ENCODE measurements at regions not wholly inside any gene's neighbourhood (a gene's known extent, or its start where the extent isn't known, plus 50 kb on each side); places are given as distances from the start of the nearest gene placed in this dataset.
A peak's percentile ranks its signal among the peaks of the same experiment; 100 is the strongest.

GRCh38 chr9:115972843-115973595 is 180.6 kb upstream of the PAPPA start:
- H3K4me3 ChIP-seq (replicated peaks in 1 of 3; ENCODE audit: insufficient read depth in 1 of 3, low read depth in 2 of 3, low read length in 3 of 3), result no peak overlapping the region
- no TSS peak for BruUV-seq (replicated peaks)
- H4K20me1 ChIP-seq (ENCODE audit: insufficient read depth, low read length), result no peaks in the 10 kb centered on the region
- in situ Hi-C loops (cut with HindIII; ENCODE audit: extremely low pct_ligation_motif_present, low pct_unique_long_range_greater_than_20kb) (no loop called here), intact Hi-C loops (cut with micrococcal nuclease; ENCODE audit: unreplicated experiment) (no loop called here)
- no peaks in the 10 kb centered on the region for H3K9me3 ChIP-seq (ENCODE audit: low read length)
- DNase-seq (ENCODE audit: low spot score) (peak; percentile 32), FAIRE-seq (no peak), ATAC-seq (no peak)
- H3K9ac ChIP-seq (ENCODE audit: insufficient read depth, low read depth, low read length), result no peak overlapping the region
- POLR2A ChIA-PET, result interaction anchor here (1.3 kb wide), 1 partner anchor 29 kb away, joined by 5 read pairs; no protein-coding TSS in a partner anchor
- CTCF ChIA-PET (ENCODE audit: low intra/inter-chr PET ratio, low total read pairs), result no interaction called here
- no peaks in the 10 kb centered on the region for H3K4me1 ChIP-seq (ENCODE audit: insufficient read depth, low read length)
- H3K27ac ChIP-seq (ENCODE audit: extremely low read length, insufficient read depth, low read length), result no peak overlapping the region
- no peak overlapping the region for H3K4me2 ChIP-seq (ENCODE audit: low read depth, low read length)
- 78% methylated on average over 2 of the region's 2 CpGs for WGBS (ENCODE audit: low lambda C conversion rate)
- no peaks in the 10 kb centered on the region for H3K79me2 ChIP-seq (ENCODE audit: insufficient read depth, low read length)
- no peaks in the 10 kb centered on the region for H3K36me3 ChIP-seq (replicated peaks in 1 of 2; ENCODE audit: control insufficient read depth in 1 of 2, insufficient read depth in 2 of 2, low read length in 2 of 2)
- no peak for TF ChIP-seq MXD4 (CRISPR knock-in tag; IDR thresholded peaks at IDR 0.05)
- TF ChIP-seq ZNF337 (CRISPR knock-in tag; IDR thresholded peaks at IDR 0.05; ENCODE audit: borderline replicate concordance, low read depth), result no peak
- no peak for TF ChIP-seq NONO (IDR thresholded peaks at IDR 0.05)
- TF ChIP-seq NONO (CRISPR knock-in tag; conservative IDR thresholded peaks at IDR 0.05), result no peak
- no peak for TF ChIP-seq ZSCAN12 (CRISPR knock-in tag; IDR thresholded peaks at IDR 0.05)
- TF ChIP-seq, protein P1, sequence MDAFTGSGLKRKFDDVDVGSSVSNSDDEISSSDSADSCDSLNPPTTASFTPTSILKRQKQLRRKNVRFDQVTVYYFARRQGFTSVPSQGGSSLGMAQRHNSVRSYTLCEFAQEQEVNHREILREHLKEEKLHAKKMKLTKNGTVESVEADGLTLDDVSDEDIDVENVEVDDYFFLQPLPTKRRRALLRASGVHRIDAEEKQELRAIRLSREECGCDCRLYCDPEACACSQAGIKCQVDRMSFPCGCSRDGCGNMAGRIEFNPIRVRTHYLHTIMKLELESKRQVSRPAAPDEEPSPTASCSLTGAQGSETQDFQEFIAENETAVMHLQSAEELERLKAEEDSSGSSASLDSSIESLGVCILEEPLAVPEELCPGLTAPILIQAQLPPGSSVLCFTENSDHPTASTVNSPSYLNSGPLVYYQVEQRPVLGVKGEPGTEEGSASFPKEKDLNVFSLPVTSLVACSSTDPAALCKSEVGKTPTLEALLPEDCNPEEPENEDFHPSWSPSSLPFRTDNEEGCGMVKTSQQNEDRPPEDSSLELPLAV (CRISPR knock-in tag; conservative IDR thresholded peaks at IDR 0.05; ENCODE audit: low read depth), result no peak
- no peaks in the 10 kb centered on the region for H3K27me3 ChIP-seq (ENCODE audit: control insufficient read depth in 1 of 2, insufficient read depth in 2 of 2, low read length in 2 of 2)
- no peak overlapping the region for H2AFZ ChIP-seq (ENCODE audit: low read length)

GRCh38 chr9:115976781-115977180 is 176.8 kb upstream of the PAPPA start:
- FAIRE-seq (no peak), DNase-seq (ENCODE audit: low spot score) (no peak), ATAC-seq (no peak)
- intact Hi-C loops (cut with micrococcal nuclease; ENCODE audit: unreplicated experiment), result no loop called here
- WGBS (ENCODE audit: low lambda C conversion rate), result 50% methylated on average over 2 of the region's 2 CpGs
- no peak overlapping the region for H3K27ac ChIP-seq (ENCODE audit: extremely low read length, insufficient read depth, low read length)
- no TSS peak for BruUV-seq (replicated peaks)
- H3K4me1 ChIP-seq (ENCODE audit: insufficient read depth, low read length), result no peaks in the 10 kb centered on the region
- H3K27me3 ChIP-seq (ENCODE audit: control insufficient read depth in 1 of 2, insufficient read depth in 2 of 2, low read length in 2 of 2), result no peaks in the 10 kb centered on the region
- no peak overlapping the region for H3K4me3 ChIP-seq (replicated peaks in 1 of 3; ENCODE audit: insufficient read depth in 1 of 3, low read depth in 2 of 3, low read length in 3 of 3)
- no peaks in the 10 kb centered on the region for H3K36me3 ChIP-seq (replicated peaks in 1 of 2; ENCODE audit: control insufficient read depth in 1 of 2, insufficient read depth in 2 of 2, low read length in 2 of 2)
- no peaks in the 10 kb centered on the region for H3K9me3 ChIP-seq (ENCODE audit: low read length)
- H2AFZ ChIP-seq (ENCODE audit: low read length), result no peak overlapping the region
- ChIA-PET CTCF (ENCODE audit: low intra/inter-chr PET ratio, low total read pairs) (no interaction called here), POLR2A (no interaction called here)
- no peak overlapping the region for H3K4me2 ChIP-seq (ENCODE audit: low read depth, low read length)
- in situ Hi-C loops (cut with HindIII; ENCODE audit: extremely low pct_ligation_motif_present, low pct_unique_long_range_greater_than_20kb), result no loop called here
- no peak overlapping the region for H3K9ac ChIP-seq (ENCODE audit: insufficient read depth, low read depth, low read length)
- no peaks in the 10 kb centered on the region for H4K20me1 ChIP-seq (ENCODE audit: insufficient read depth, low read length)
- H3K79me2 ChIP-seq (ENCODE audit: insufficient read depth, low read length), result no peaks in the 10 kb centered on the region
- no peak for TF ChIP-seq TBL1XR1 (IDR thresholded peaks at IDR 0.05; ENCODE audit: borderline replicate concordance, low read length, partially characterized antibody)
- no peak for TF ChIP-seq MATR3 (CRISPR knock-in tag; IDR thresholded peaks at IDR 0.05)
- no peak for TF ChIP-seq ZNF792 (CRISPR knock-in tag; IDR thresholded peaks at IDR 0.05)
- no peak for TF ChIP-seq AKAP8 (CRISPR knock-in tag; IDR thresholded peaks at IDR 0.05)
- TF ChIP-seq ARNTL (CRISPR knock-in tag; IDR thresholded peaks at IDR 0.05), result no peak
- TF ChIP-seq HNF1B (CRISPR knock-in tag; IDR thresholded peaks at IDR 0.05), result no peak
- no peak for TF ChIP-seq SIN3B (IDR thresholded peaks at IDR 0.05; ENCODE audit: low read length)
- no peak for TF ChIP-seq ZNF264 (CRISPR knock-in tag; IDR thresholded peaks at IDR 0.05)
- TF ChIP-seq ZNF83 (CRISPR knock-in tag; IDR thresholded peaks at IDR 0.05; ENCODE audit: borderline replicate concordance), result no peak
- TF ChIP-seq, protein P2, sequence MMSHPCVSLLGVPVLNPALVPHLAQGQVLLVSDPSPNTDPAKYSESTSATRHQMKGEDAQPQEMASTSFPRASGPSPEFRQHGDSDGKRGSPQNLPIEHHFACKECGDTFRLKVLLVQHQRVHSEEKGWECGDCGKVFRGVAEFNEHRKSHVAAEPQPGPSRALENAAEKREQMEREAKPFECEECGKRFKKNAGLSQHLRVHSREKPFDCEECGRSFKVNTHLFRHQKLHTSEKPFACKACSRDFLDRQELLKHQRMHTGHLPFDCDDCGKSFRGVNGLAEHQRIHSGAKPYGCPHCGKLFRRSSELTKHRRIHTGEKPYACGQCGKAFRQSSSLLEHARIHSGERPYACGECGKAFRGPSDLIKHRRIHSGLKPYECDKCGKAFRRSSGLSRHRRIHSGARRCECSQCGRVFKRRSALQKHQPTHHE (CRISPR knock-in tag; IDR thresholded peaks at IDR 0.05; ENCODE audit: borderline replicate concordance), result no peak
